Endothelial cell of umbilical vein (primary cell): ENCODE measurements at regions not wholly inside any gene's neighbourhood (a gene's known extent, or its start where the extent isn't known, plus 50 kb on each side); places are given as distances from the start of the nearest gene placed in this dataset.

Source experiments
- BruUV-seq: library from RNA; stranded (reverse); fragments of 400-500 nt; replicated peaks from 2 replicates; lab custom pipeline; 2021; lab: Mats Ljungman, UMichigan
- CTCF ChIA-PET: fragments of 300-600, 350-600 bp; sonication (Branson Sonifier 250); formaldehyde crosslinking; loops from one replicate; lab custom pipeline; 2021; ENCODE audit warnings: antibody characterized with exemption, inconsistent platforms; lab: Charles Lee
- POLR2A ChIA-PET: fragments of 300-600, 350-600 bp; sonication (Branson Sonifier 250); formaldehyde crosslinking; loops from one replicate; lab custom pipeline; 2021; ENCODE audit warnings: antibody characterized with exemption, inconsistent platforms; lab: Charles Lee
- DNase-seq: peaks from one replicate; pipeline ENCODE4 v3.0.0-alpha.2; 2011; ENCODE audit warnings: low read depth, low spot score
- FAIRE-seq: peaks from 2 replicates; lab custom pipeline; 2011; peaks lifted over from hg19 to GRCh38; lab: Jason Lieb, UNC
- H2AFZ ChIP-seq: 2 replicates; pipeline ENCODE4 v1.6.0; 2012; ENCODE audit warnings: low read depth, low read length, control low read depth, inconsistent platforms
- H3K27ac ChIP-seq: 2 replicates; pipeline ENCODE4 v1.5.1; 2011; ENCODE audit warnings: low read depth, mild to moderate bottlenecking, control low read depth, low read length, moderate library complexity; ENCODE audit not compliant: insufficient read depth
- H3K27me3 ChIP-seq, 2 experiments: 2 replicates each; pipeline versions ENCODE4 v1.6.0 to v1.6.1; 2011; ENCODE audit warnings: low read length in 2 of 2, mixed read lengths in 1 of 2; ENCODE audit not compliant: control insufficient read depth in 2 of 2, insufficient read depth in 2 of 2
- H3K36me3 ChIP-seq, 2 experiments: 2 replicates in 1 of 2; 3 replicates in 1 of 2; pipeline ENCODE4 v1.5.1; 2011; ENCODE audit warnings: low read length in 2 of 2, mild to moderate bottlenecking in 1 of 2, moderate library complexity in 1 of 2; ENCODE audit not compliant: control insufficient read depth in 2 of 2, insufficient read depth in 2 of 2; ENCODE audit errors: extremely low read depth in 1 of 2
- H3K4me1 ChIP-seq: 3 replicates; pipeline ENCODE4 v1.5.1; 2011; ENCODE audit warnings: mild to moderate bottlenecking, low read length; ENCODE audit not compliant: control insufficient read depth, insufficient read depth; ENCODE audit errors: extremely low read depth
- H3K4me2 ChIP-seq: 2 replicates; pipeline ENCODE4 v1.6.1; 2011; ENCODE audit warnings: low read length, control low read depth, mixed read lengths; ENCODE audit not compliant: insufficient read depth
- H3K4me3 ChIP-seq, 3 experiments: fragments of 200-600 bp in 1 of 3; sonication (generic), shearing (Covaris generic) in 1 of 3; replicated peaks in 1 of 3; 2 replicates each; pipeline ENCODE4 v1.5.1; 2011 to 2016; ENCODE audit warnings: control low read depth in 3 of 3, low read length in 3 of 3, mild to moderate bottlenecking in 2 of 3, inconsistent platforms in 1 of 3, low read depth in 1 of 3, moderate library complexity in 1 of 3; ENCODE audit not compliant: insufficient read depth in 1 of 3
- H3K79me2 ChIP-seq: 2 replicates; pipeline ENCODE4 v1.6.0; 2012; ENCODE audit warnings: low read length, inconsistent platforms; ENCODE audit not compliant: control insufficient read depth, insufficient read depth
- H3K9ac ChIP-seq: replicated peaks from 2 replicates; pipeline ENCODE3; 2011; ENCODE audit warnings: low read length, control low read depth; ENCODE audit not compliant: insufficient read depth; ENCODE audit errors: extremely low read depth
- H3K9me1 ChIP-seq: replicated peaks from 3 replicates; pipeline ENCODE4 v1.6.0; 2011; ENCODE audit warnings: mild to moderate bottlenecking, low read length; ENCODE audit not compliant: control insufficient read depth, insufficient read depth; ENCODE audit errors: extremely low read depth
- H3K9me3 ChIP-seq: replicated peaks from 2 replicates; pipeline ENCODE4 v1.5.1; 2012; ENCODE audit warnings: low read length, inconsistent platforms; ENCODE audit not compliant: control insufficient read depth, insufficient read depth
- H4K20me1 ChIP-seq: replicated peaks from 2 replicates; pipeline ENCODE3; 2011; ENCODE audit warnings: mild to moderate bottlenecking, low read length; ENCODE audit not compliant: control insufficient read depth, insufficient read depth; ENCODE audit errors: extremely low read depth
- EZH2 ChIP-seq: IDR thresholded peaks from 2 replicates; pipeline ENCODE4 v1.6.1; 2012; ENCODE audit warnings: borderline replicate concordance, low read depth, mild to moderate bottlenecking, moderate library complexity, low read length, inconsistent platforms; ENCODE audit not compliant: severe bottlenecking
- FOS ChIP-seq: IDR thresholded peaks from 2 replicates; pipeline ENCODE4 v1.6.1; 2011; ENCODE audit warnings: mild to moderate bottlenecking, low read length, moderate library complexity, borderline replicate concordance; ENCODE audit not compliant: insufficient read depth
- GATA2 ChIP-seq: IDR thresholded peaks from 2 replicates; pipeline ENCODE4 v1.7.0; 2011; ENCODE audit warnings: low read depth, mild to moderate bottlenecking, moderate library complexity, mixed read lengths, low read length; ENCODE audit not compliant: insufficient read length, insufficient read depth
- JUN ChIP-seq: IDR thresholded peaks from 2 replicates; pipeline ENCODE4 v1.6.1; 2011; ENCODE audit warnings: borderline replicate concordance, low read depth; ENCODE audit not compliant: insufficient read length, insufficient read depth
- MYC ChIP-seq: IDR thresholded peaks from one replicate; pipeline ENCODE4 v1.6.1; 2011; ENCODE audit warnings: mild to moderate bottlenecking, low read depth, low read length
- POLR2A ChIP-seq: IDR thresholded peaks from 2 replicates; pipeline ENCODE4 v1.6.1; 2012; ENCODE audit warnings: low read depth, mild to moderate bottlenecking, control low read depth, low read length
- POLR2AphosphoS5 ChIP-seq: IDR thresholded peaks from 2 replicates; pipeline ENCODE4 v1.6.1; 2012; ENCODE audit warnings: low read depth, mild to moderate bottlenecking, control low read depth, low read length, moderate library complexity; ENCODE audit not compliant: insufficient read depth
- dilution Hi-C: fragments of 300-500 bp; cut with MboI; formaldehyde crosslinking; loops from one replicate; pipeline ENCODE4 v1.15.0; 2019; ENCODE audit warnings: low sequenced_read_pairs; ENCODE audit not compliant: extremely low pct_ligation_motif_present
- intact Hi-C: fragments of 100-400 bp; cut with micrococcal nuclease; formaldehyde crosslinking; loops from one replicate; pipeline ENCODE4 v1.10.0; 2022
- TF ChIP-seq, protein P1 (sequence below), 2 donors: IDR thresholded peaks; 1 replicate in 1 of 2; 2 replicates in 1 of 2; pipeline ENCODE4 v1.5.1; 2011; ENCODE audit warnings: low read length in 2 of 2, mild to moderate bottlenecking in 2 of 2, moderate library complexity in 2 of 2, control low read depth in 1 of 2, inconsistent platforms in 1 of 2, low read depth in 1 of 2; ENCODE audit not compliant: insufficient read depth in 1 of 2; ENCODE audit errors: extremely low read depth in 1 of 2
- TF ChIP-seq, protein P2 (sequence below): IDR thresholded peaks from 2 replicates; pipeline ENCODE4 v1.6.1; 2011; ENCODE audit not compliant: insufficient read depth, insufficient read length

DNA sequence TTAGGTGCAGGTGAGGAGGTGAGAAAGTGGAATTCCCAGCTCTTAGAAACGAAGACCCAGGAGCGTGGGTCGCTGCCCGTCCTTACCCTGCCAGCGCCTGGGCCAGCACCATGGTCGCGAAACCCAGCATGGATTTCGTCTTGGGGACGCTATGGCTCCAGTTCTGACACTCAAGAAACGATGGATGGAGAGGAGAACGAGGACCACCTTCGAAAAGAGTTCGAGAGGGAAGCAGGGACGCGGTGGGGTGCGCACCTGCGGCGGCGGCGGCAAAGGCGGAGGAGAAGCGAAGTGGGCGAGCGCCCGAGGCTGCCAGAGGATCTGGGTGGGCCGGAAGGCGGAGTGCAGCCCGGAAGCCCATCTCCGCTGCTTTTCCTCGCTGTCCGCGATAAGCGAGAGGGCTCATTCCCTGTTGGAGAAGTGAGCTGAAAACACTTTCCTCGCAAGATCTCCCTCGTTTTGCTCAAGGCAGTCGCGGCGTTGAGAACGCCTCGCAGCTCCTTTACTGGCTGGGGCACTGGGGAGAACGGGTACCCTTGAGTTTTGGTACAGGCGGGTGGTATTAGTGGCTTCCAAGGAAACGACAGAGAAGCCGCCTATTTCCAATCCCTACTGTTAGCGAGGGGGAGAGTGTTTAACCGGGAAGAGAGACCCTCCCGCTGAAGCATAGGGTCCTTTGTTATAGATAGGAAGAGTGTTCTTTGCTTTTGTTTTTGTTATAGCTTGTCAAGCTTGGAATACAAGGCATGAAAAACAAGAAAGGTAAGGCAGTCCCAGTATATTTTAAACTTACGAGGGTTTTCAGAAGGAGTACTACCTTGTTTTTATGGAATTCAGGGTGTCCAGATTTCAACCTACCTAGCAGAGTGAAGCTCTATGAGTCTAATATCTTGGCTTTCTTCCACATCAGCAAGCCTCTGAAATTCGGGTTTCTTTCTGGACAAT lies 109.5 kb downstream of the TRIM27 start:
- BruUV-seq: no TSS peak
- no peak overlapping the region for H3K9ac ChIP-seq
- peaks cover 2% of the 10 kb centered on the region for H4K20me1 ChIP-seq
- no peaks in the 10 kb centered on the region for H3K79me2 ChIP-seq
- no peaks in the 10 kb centered on the region for H3K9me3 ChIP-seq
- dilution Hi-C loops: no loop called here
- no peaks in the 10 kb centered on the region for H3K36me3 ChIP-seq
- H3K27me3 ChIP-seq: peaks cover 79 to 85% of the 10 kb centered on the region in 2 experiments
- intact Hi-C loops: no loop called here
- TF ChIP-seq EZH2 (peak; percentile 81), FOS (no peak)
- H3K4me3 ChIP-seq: no peak overlapping the region
- H2AFZ ChIP-seq: peak overlapping the region; percentile 34
- FAIRE-seq (no peak), DNase-seq (no peak)
- H3K4me2 ChIP-seq: no peak overlapping the region
- no peak overlapping the region for H3K27ac ChIP-seq
- POLR2A ChIA-PET: no interaction called here
- H3K4me1 ChIP-seq: peaks cover 4% of the 10 kb centered on the region
- H3K9me1 ChIP-seq: no peaks in the 10 kb centered on the region
- CTCF ChIA-PET: interaction anchor here (1.9 kb wide), 1 partner anchor 23 kb away, joined by 5 read pairs; no protein-coding TSS in a partner anchor

DNA sequence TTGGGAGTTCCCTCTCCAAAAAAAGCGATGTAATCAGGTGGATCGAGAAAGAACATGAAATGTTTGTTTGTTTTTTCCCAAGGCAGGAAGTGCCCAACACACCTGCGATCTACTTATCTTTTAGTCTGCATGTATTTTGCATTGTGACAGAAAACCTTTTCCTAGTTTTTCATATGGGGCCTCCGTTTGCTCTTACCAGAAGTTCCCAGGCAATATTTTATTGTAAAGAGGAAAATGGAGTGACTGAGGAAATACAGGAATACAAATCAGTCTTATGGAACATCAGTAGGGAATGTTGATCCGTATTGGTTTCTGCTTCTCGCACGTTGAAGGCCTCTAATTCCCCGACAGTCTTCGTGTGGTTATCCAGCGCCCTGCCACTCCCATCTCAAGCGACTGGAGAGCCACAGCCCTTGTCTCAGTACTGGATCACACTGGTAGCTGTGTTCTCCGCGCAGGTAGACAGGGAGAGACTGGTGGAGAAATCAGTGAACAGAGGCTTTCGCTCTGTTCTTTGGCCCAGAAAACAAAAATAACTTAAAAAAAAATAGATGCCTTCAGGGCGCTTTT lies 107.4 kb downstream of the TRIM27 start:
- no peaks in the 10 kb centered on the region for H3K9me1 ChIP-seq
- no peak overlapping the region for H3K4me3 ChIP-seq
- H3K27me3 ChIP-seq: peaks cover 62 to 64% of the 10 kb centered on the region in 2 experiments
- no peaks in the 10 kb centered on the region for H3K4me1 ChIP-seq
- H3K4me2 ChIP-seq: peak overlapping the region; percentile 65
- no peak for FAIRE-seq
- no TSS peak for BruUV-seq
- TF ChIP-seq JUN (no peak), POLR2A (no peak), GATA2 (no peak), FOS (no peak), MYC (no peak), POLR2AphosphoS5 (no peak), EZH2 (no peak)
- TF ChIP-seq, protein P1, sequence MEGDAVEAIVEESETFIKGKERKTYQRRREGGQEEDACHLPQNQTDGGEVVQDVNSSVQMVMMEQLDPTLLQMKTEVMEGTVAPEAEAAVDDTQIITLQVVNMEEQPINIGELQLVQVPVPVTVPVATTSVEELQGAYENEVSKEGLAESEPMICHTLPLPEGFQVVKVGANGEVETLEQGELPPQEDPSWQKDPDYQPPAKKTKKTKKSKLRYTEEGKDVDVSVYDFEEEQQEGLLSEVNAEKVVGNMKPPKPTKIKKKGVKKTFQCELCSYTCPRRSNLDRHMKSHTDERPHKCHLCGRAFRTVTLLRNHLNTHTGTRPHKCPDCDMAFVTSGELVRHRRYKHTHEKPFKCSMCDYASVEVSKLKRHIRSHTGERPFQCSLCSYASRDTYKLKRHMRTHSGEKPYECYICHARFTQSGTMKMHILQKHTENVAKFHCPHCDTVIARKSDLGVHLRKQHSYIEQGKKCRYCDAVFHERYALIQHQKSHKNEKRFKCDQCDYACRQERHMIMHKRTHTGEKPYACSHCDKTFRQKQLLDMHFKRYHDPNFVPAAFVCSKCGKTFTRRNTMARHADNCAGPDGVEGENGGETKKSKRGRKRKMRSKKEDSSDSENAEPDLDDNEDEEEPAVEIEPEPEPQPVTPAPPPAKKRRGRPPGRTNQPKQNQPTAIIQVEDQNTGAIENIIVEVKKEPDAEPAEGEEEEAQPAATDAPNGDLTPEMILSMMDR (IDR thresholded peaks at IDR 0.05; ENCODE audit: extremely low read depth in 1 of 2, insufficient read depth in 1 of 2, low read depth in 1 of 2, low read length in 2 of 2): no peak
- TF ChIP-seq, protein P2, sequence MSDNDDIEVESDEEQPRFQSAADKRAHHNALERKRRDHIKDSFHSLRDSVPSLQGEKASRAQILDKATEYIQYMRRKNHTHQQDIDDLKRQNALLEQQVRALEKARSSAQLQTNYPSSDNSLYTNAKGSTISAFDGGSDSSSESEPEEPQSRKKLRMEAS: no peak
- H3K79me2 ChIP-seq: no peaks in the 10 kb centered on the region
- H3K27ac ChIP-seq: no peak overlapping the region
- H4K20me1 ChIP-seq: peaks cover 2% of the 10 kb centered on the region
- ChIA-PET POLR2A (no interaction called here), CTCF (no interaction called here)
- H3K9ac ChIP-seq: no peak overlapping the region
- intact Hi-C loops (loop anchor here (2.0 kb wide), 2 partner anchors 22 to 46 kb away; no protein-coding TSS in a partner anchor), dilution Hi-C loops (no loop called here)
- no peaks in the 10 kb centered on the region for H3K36me3 ChIP-seq
- no peak for DNase-seq
- H2AFZ ChIP-seq: no peak overlapping the region
- no peaks in the 10 kb centered on the region for H3K9me3 ChIP-seq
